Adrenal gland (tissue), 9 donors: ENCODE measurements at regions not wholly inside any gene's neighbourhood (a gene's known extent, or its start where the extent isn't known, plus 50 kb on each side); places are given as distances from the start of the nearest gene placed in this dataset.

Experiments
- DNase-seq, 7 donors: peaks; one replicate each; pipeline ENCODE4 v3.0.0-alpha.2; 2019 to 2020
- H3K27ac ChIP-seq, 5 donors: fragments of 200-600 bp; sonication (generic) in 4 of 5; 1 replicate in 3 of 5; 2 replicates in 2 of 5; pipeline versions ENCODE4 v1.5.1 to v1.8.0; 2016 to 2020; ENCODE audit warnings: mild to moderate bottlenecking in 1 of 5
- H3K27me3 ChIP-seq: fragments of 200-600 bp; 2 replicates; pipeline ENCODE4 v1.8.0; 2021
- H3K36me3 ChIP-seq, 2 donors: fragments of 200-600 bp; replicated peaks in 1 of 2; 1 replicate in 1 of 2; 2 replicates in 1 of 2; pipeline versions ENCODE4 v1.5.1 to v1.8.0; 2018 to 2022
- H3K4me1 ChIP-seq, 2 donors: fragments of 200-600 bp; replicated peaks in 1 of 2; 1 replicate in 1 of 2; 2 replicates in 1 of 2; pipeline versions ENCODE4 v1.5.1 to v1.8.0; 2018 to 2021
- H3K4me3 ChIP-seq, 4 donors: fragments of 200-600 bp; sonication (generic) in 3 of 4; one replicate each; pipeline ENCODE4 v1.5.1; 2016 to 2018
- H3K9me3 ChIP-seq, 3 donors: fragments of 200-600 bp; sonication (generic) in 1 of 3; replicated peaks in 1 of 3; 1 replicate in 2 of 3; 2 replicates in 1 of 3; pipeline versions ENCODE4 v1.5.1 to v1.8.0; 2016 to 2021
- CTCF ChIP-seq, 6 experiments: fragments of 450-650 bp in 4 of 6; fragments of 200-600 bp in 2 of 6; sonication (generic) in 1 of 6; IDR thresholded peaks; 1 replicate in 5 of 6; 2 replicates in 1 of 6; pipeline versions ENCODE4 v1.5.1 to v1.8.0; 2016 to 2021; ENCODE audit warnings: antibody characterized with exemption in 6 of 6, mild to moderate bottlenecking in 2 of 6, moderate library complexity in 1 of 6
- POLR2A ChIP-seq, 2 donors: fragments of 450-650 bp; IDR thresholded peaks; one replicate each; pipeline ENCODE4 v1.6.1; 2017; ENCODE audit warnings: antibody characterized with exemption in 2 of 2, mild to moderate bottlenecking in 2 of 2, moderate library complexity in 1 of 2
- WGBS, 4 donors: extraction: QIAGEN DNeasy Blood & Tissue Kit in 2 of 4; methylation state at CpG; one replicate each; pipeline versions ENCODE4 v1.1.5 to v1.1.7; 2013 to 2017; 5-methylcytosine and 5-hydroxymethylcytosine counted together
- intact Hi-C, 2 donors: fragments of 100-400 bp; cut with DNase I; formaldehyde crosslinking; loops; one replicate each; pipeline versions ENCODE4 v1.14.1 to v1.15.0; 2022 to 2023
- donor health status: healthy with polysubstance abuse.
- donor health status: Bipolar disorder and iron deficiency.
- donor health status: DM: yes; HTN: yes; CAD: no.
- donor health status: DM: no; HTN: no; CAD: no.
- donor health status: DM: no; HTN: no; CAD: no.

- DNase-seq, result no peak
Observed at GRCh38 chr18:77567205-77567604, 317.6 kb downstream of the GALR1 start.

GRCh38 chr18:77571743-77572142, 322.1 kb downstream of the GALR1 start:
- intact Hi-C loops, result no loop called here
- Histone ChIP-seq H3K27me3 (no peaks in the 10 kb centered on the region), H3K9me3 (no peaks in the 10 kb centered on the region), H3K4me3 (no peak overlapping the region), H3K27ac (no peak overlapping the region), H3K36me3 (no peaks in the 10 kb centered on the region), H3K4me1 (no peaks in the 10 kb centered on the region)
- WGBS, 4 donors, result 78 to 82% (median 80%) methylated on average over 8 of the region's 8 CpGs
- TF ChIP-seq CTCF (IDR thresholded peaks at IDR 0.05) (no peak), POLR2A (IDR thresholded peaks at IDR 0.05) (no peak)
- no peak for DNase-seq

More at GRCh38 chr18:77567205-77567604, 317.6 kb downstream of the GALR1 start:
- WGBS, 4 donors, result 66 to 84% (median 72%) methylated on average over 8 of the region's 8 CpGs
- Histone ChIP-seq H3K4me3 (no peak overlapping the region), H3K27ac (no peak overlapping the region), H3K9me3 (no peaks in the 10 kb centered on the region), H3K36me3 (no peaks in the 10 kb centered on the region), H3K27me3 (no peaks in the 10 kb centered on the region), H3K4me1 (no peaks in the 10 kb centered on the region)
- TF ChIP-seq CTCF (IDR thresholded peaks at IDR 0.05), result no peak
- no peak for TF ChIP-seq POLR2A (IDR thresholded peaks at IDR 0.05)
- intact Hi-C loops, result no loop called here

- Histone ChIP-seq H3K27me3 (no peaks in the 10 kb centered on the region), H3K4me1 (no peaks in the 10 kb centered on the region), H3K9me3 (no peaks in the 10 kb centered on the region), H3K4me3 (no peak overlapping the region), H3K27ac (no peak overlapping the region), H3K36me3 (no peaks in the 10 kb centered on the region)
- 74 to 79% (median 77%) methylated on average over 8 to 9 of the region's 9 CpGs for WGBS, 4 donors
- no peak for DNase-seq
- intact Hi-C loops, result no loop called here
- no peak for TF ChIP-seq CTCF (IDR thresholded peaks at IDR 0.05)
- no peak for TF ChIP-seq POLR2A (IDR thresholded peaks at IDR 0.05)
Observed at GRCh38 chr18:77572537-77572936, 322.9 kb downstream of the GALR1 start.

- no peaks in the 10 kb centered on the region for H3K36me3 ChIP-seq
- H3K27me3 ChIP-seq, result no peaks in the 10 kb centered on the region
- no peak overlapping the region for H3K4me3 ChIP-seq
- intact Hi-C loops, result no loop called here
- 73 to 82% (median 78%) methylated on average over 3 of the region's 3 CpGs for WGBS, 4 donors
- DNase-seq, result no peak
- H3K9me3 ChIP-seq, result no peaks in the 10 kb centered on the region
- H3K4me1 ChIP-seq, result no peaks in the 10 kb centered on the region
- TF ChIP-seq CTCF (IDR thresholded peaks at IDR 0.05) (no peak), POLR2A (IDR thresholded peaks at IDR 0.05) (no peak)
- H3K27ac ChIP-seq, result no peak overlapping the region
Observed at GRCh38 chr18:77573571-77573970, 323.9 kb downstream of the GALR1 start.
